BE2C (cell line): ENCODE measurements at regions not wholly inside any gene's neighbourhood (a gene's known extent, or its start where the extent isn't known, plus 50 kb on each side); places are given as distances from the start of the nearest gene placed in this dataset.

Source experiments
- DNase-seq: peaks from one replicate; pipeline ENCODE4 v3.0.0-alpha.2; 2020
- H3K27me3 ChIP-seq: fragments of 250-450 bp; sonication (Bioruptor Pico); 2 replicates; pipeline ENCODE4 v1.5.1; 2020; ENCODE audit warnings: mild to moderate bottlenecking
- H3K36me3 ChIP-seq: fragments of 250-450 bp; sonication (Bioruptor Pico); 2 replicates; pipeline ENCODE4 v1.5.1; 2020; ENCODE audit warnings: mild to moderate bottlenecking
- H3K4me1 ChIP-seq: fragments of 250-450 bp; sonication (Bioruptor Pico); 2 replicates; pipeline ENCODE4 v1.5.1; 2020
- H3K4me3 ChIP-seq: 2 replicates; pipeline ENCODE4 v1.5.1; 2011; ENCODE audit warnings: low read depth, low read length
- H3K9me3 ChIP-seq: fragments of 250-450 bp; sonication (Bioruptor Pico); 2 replicates; pipeline ENCODE4 v1.5.1; 2020
- TF ChIP-seq, protein P1 (sequence below): IDR thresholded peaks from 2 replicates; pipeline ENCODE4 v1.5.1; 2012; ENCODE audit warnings: mild to moderate bottlenecking, low read depth, low read length

DNA sequence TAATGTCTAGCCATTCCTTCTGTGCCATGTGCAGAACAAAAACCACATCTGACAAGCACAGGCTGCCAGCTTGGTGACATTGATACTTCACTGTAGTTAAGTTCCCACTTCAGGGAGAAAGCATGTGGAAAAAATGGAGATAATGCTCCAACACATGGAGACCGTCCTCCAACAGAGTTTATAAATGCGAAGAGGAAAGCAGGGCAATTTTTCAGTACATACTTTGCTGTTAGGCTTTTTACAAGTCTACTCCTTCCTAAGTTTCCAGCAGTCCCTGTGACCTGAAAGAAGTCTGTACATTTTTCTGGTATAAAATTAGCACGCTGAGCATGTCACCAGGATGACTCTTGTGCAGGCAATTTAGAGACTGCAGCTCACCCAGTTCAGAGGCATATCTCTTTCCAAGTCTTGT lies 766.9 kb upstream of the IGFBP7 start:
- no peaks in the 10 kb centered on the region for H3K9me3 ChIP-seq
- no peaks in the 10 kb centered on the region for H3K4me1 ChIP-seq
- TF ChIP-seq, protein P1, sequence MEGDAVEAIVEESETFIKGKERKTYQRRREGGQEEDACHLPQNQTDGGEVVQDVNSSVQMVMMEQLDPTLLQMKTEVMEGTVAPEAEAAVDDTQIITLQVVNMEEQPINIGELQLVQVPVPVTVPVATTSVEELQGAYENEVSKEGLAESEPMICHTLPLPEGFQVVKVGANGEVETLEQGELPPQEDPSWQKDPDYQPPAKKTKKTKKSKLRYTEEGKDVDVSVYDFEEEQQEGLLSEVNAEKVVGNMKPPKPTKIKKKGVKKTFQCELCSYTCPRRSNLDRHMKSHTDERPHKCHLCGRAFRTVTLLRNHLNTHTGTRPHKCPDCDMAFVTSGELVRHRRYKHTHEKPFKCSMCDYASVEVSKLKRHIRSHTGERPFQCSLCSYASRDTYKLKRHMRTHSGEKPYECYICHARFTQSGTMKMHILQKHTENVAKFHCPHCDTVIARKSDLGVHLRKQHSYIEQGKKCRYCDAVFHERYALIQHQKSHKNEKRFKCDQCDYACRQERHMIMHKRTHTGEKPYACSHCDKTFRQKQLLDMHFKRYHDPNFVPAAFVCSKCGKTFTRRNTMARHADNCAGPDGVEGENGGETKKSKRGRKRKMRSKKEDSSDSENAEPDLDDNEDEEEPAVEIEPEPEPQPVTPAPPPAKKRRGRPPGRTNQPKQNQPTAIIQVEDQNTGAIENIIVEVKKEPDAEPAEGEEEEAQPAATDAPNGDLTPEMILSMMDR, result no peak
- H3K4me3 ChIP-seq, result no peak overlapping the region
- no peaks in the 10 kb centered on the region for H3K36me3 ChIP-seq
- no peak for DNase-seq
- no peaks in the 10 kb centered on the region for H3K27me3 ChIP-seq

DNA sequence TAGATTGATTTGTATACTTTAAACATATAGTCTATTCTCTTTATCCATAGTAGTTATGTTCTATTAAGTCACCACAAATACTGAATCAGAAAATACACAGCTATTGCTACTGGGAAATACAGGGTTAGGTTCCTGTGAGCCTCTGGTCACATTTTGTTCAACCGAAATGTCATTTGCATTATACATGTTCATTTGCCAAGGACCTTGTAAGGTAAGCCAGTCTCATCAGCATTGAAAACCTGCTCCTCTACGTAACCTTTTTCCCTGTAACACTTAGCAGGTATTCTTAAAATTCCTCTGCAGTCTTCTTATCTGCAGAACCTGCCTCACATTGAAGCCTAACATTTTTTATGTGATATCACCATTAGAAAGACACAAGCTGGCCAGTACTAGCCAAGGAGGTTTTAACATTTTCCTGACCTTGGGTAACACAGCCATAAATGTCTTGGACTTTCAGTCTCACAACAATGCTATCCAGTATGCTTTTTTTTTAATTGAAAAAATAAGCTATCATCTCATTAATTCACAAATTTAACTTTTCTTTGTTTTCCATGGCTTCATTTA lies 765.7 kb upstream of the IGFBP7 start:
- TF ChIP-seq, protein P1, result no peak
- Histone ChIP-seq H3K27me3 (no peaks in the 10 kb centered on the region), H3K4me3 (no peak overlapping the region), H3K36me3 (no peaks in the 10 kb centered on the region), H3K9me3 (no peaks in the 10 kb centered on the region), H3K4me1 (no peaks in the 10 kb centered on the region)
- no peak for DNase-seq

DNA sequence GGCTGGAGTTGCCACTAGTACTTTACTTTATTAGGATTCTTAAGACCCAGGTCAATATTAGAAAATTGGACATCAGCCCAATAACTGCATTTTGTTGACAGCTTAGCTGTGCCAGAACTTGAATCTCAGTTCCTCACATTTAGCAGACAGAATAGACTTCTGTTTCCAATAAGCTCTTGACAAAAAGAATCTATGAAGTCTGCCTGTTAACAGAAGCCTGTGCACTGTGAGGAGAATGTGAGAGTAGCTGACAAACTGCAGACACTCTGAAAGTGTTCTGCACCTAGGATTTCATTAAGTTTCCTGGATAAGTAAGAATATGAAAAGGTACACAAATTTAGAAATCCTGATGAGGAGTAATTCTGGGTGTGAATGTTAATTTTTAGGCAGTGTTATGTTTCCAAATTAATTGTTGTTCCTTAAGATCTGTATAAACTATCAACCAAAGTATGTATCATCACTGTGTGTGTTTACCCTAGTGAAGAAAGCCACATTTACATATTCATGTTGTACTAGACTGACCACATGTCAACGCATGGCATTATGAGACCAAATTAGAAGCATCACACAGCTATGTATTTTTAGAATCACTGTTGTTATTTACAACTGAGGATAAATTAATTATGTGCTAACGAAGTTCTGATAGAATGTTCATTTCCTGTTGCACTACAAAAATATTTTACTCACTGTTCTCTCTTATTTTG lies 756.4 kb upstream of the IGFBP7 start:
- Histone ChIP-seq H3K9me3 (no peaks in the 10 kb centered on the region), H3K4me1 (no peaks in the 10 kb centered on the region), H3K4me3 (no peak overlapping the region), H3K36me3 (no peaks in the 10 kb centered on the region), H3K27me3 (no peaks in the 10 kb centered on the region)
- no peak for DNase-seq
- TF ChIP-seq, protein P1, result no peak

DNA sequence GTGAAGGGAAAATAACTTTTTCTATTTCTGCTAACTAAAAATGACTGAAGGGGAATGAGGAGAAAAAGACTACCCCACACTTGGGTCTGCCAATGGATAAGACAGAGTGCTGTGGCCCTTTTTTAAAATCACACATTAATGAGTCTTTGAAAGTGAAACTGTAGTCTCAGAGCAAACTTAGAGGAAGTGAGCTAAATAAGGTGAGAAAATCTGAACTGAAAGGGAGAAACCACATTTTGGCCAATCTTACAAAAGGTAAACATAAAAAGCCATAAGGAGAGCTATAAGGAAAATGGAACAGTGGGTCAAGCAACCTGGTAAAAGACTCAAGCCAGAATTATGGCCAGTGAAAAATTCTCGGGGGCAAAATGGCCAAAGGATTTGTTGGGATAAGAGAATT lies 755.1 kb upstream of the IGFBP7 start:
- TF ChIP-seq, protein P1, result no peak
- Histone ChIP-seq H3K9me3 (no peaks in the 10 kb centered on the region), H3K4me3 (no peak overlapping the region), H3K36me3 (no peaks in the 10 kb centered on the region), H3K4me1 (no peaks in the 10 kb centered on the region), H3K27me3 (no peaks in the 10 kb centered on the region)
- no peak for DNase-seq

DNA sequence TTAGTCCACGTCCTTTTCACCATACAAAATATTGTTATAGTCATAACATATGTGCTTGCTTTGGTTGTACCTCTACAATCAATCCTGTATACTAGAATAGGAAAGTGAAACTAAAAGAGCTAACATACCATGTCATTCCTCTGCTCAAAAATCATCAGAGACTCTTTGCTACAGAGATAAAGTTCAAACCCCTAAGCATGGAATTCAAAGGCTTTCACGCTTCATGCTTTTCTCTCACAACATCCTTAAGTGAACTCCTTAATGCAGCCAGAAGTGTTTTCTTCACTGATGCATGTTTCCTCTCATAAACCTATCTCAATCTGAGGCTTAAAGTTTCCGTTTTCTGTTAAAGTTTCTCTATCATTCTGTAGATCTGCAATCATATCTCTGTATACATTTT lies 744.6 kb upstream of the IGFBP7 start:
- Histone ChIP-seq H3K4me3 (no peak overlapping the region), H3K9me3 (no peaks in the 10 kb centered on the region), H3K27me3 (no peaks in the 10 kb centered on the region), H3K4me1 (no peaks in the 10 kb centered on the region), H3K36me3 (no peaks in the 10 kb centered on the region)
- DNase-seq, result no peak
- TF ChIP-seq, protein P1, result no peak

DNA sequence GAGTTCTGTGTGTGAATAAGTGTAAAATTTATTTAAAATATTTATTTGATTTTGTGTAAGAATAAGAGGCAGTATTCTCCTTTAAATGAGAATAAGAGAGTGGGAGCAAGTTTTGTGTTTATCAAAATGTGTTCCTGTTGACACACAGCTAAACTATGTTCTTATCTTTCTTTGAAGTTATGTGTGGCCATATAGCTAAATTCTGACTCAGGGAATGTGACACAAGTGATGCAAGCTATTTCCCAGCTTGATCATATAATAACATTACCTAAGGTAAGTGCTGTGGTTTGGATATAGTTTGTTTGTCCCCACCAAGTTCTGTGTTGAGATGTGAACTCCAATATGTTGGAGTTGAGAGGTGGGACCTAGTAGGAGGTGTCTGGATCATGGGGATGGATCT lies 740.0 kb upstream of the IGFBP7 start:
- TF ChIP-seq, protein P1, result no peak
- H3K9me3 ChIP-seq, result no peaks in the 10 kb centered on the region
- no peaks in the 10 kb centered on the region for H3K27me3 ChIP-seq

More for the DNA sequence above, 740.0 kb upstream of the IGFBP7 start:
- H3K36me3 ChIP-seq, result no peaks in the 10 kb centered on the region
- no peak overlapping the region for H3K4me3 ChIP-seq
- H3K4me1 ChIP-seq, result no peaks in the 10 kb centered on the region
- no peak for DNase-seq
